Osteoblast (primary cell): ENCODE measurements at regions not wholly inside any gene's neighbourhood (a gene's known extent, or its start where the extent isn't known, plus 50 kb on each side); places are given as distances from the start of the nearest gene placed in this dataset.
"Not testable (repeated sequence)": the region's sequence is repeated elsewhere in the genome, so short reads cannot be mapped to it uniquely, and the experiment has no call there.

ENCODE experiments used
- DNase-seq: peaks from one replicate; pipeline ENCODE4 v3.0.0; 2011; ENCODE audit warnings: low spot score, mixed read lengths; ENCODE audit not compliant: insufficient read length; ENCODE audit errors: missing footprints
- H2AFZ ChIP-seq: 2 replicates; pipeline ENCODE4 v1.6.0; 2011; ENCODE audit warnings: mild to moderate bottlenecking, low read length
- H3K27ac ChIP-seq: 2 replicates; pipeline ENCODE4 v1.5.1; 2011; ENCODE audit warnings: mild to moderate bottlenecking, low read depth, low read length, moderate library complexity
- H3K27me3 ChIP-seq: 2 replicates; pipeline ENCODE4 v1.6.0; 2012; ENCODE audit warnings: mild to moderate bottlenecking, control low read depth, inconsistent platforms, low read length, moderate library complexity; ENCODE audit not compliant: insufficient read depth
- H3K36me3 ChIP-seq: 2 replicates; pipeline ENCODE4 v1.5.1; 2011; ENCODE audit warnings: mild to moderate bottlenecking, low read length, control low read depth, moderate library complexity; ENCODE audit not compliant: insufficient read depth
- H3K4me1 ChIP-seq: 2 replicates; pipeline ENCODE4 v1.5.1; 2011; ENCODE audit warnings: mild to moderate bottlenecking, low read length, control low read depth, moderate library complexity; ENCODE audit not compliant: insufficient read depth
- H3K4me2 ChIP-seq: 2 replicates; pipeline ENCODE4 v1.6.0; 2011; ENCODE audit warnings: mild to moderate bottlenecking, low read length; ENCODE audit not compliant: insufficient read depth
- H3K4me3 ChIP-seq: fragments of 200-600 bp; sonication (generic); 3 replicates; pipeline ENCODE4 v1.5.1; 2012; ENCODE audit warnings: mild to moderate bottlenecking, low read length, inconsistent platforms; ENCODE audit not compliant: insufficient read depth
- H3K79me2 ChIP-seq: 2 replicates; pipeline ENCODE4 v1.6.0; 2012; ENCODE audit warnings: mild to moderate bottlenecking, low read length, control low read depth, inconsistent platforms; ENCODE audit not compliant: insufficient read depth
- H3K9me3 ChIP-seq: 2 replicates; pipeline ENCODE4 v1.5.1; 2011; ENCODE audit warnings: low read depth, low read length, control low read depth
- H4K20me1 ChIP-seq: 2 replicates; pipeline ENCODE4 v1.6.0; 2012; ENCODE audit warnings: mild to moderate bottlenecking, low read length, control low read depth; ENCODE audit not compliant: insufficient read depth
- CTCF ChIP-seq: IDR thresholded peaks from 2 replicates; pipeline ENCODE4 v1.5.1; 2011; ENCODE audit warnings: mild to moderate bottlenecking, low read depth, low read length, moderate library complexity; ENCODE audit errors: extremely low read depth

GRCh38 chr13:48833412-48833811 is 142.3 kb upstream of the FNDC3A start:
- TF ChIP-seq CTCF, result no peak
- H3K4me2 ChIP-seq, result no peak overlapping the region
- no peak for DNase-seq
- H3K27ac ChIP-seq, result no peak overlapping the region
- H4K20me1 ChIP-seq, result no peaks in the 10 kb centered on the region
- H3K27me3 ChIP-seq, result no peaks in the 10 kb centered on the region
- no peak overlapping the region for H3K4me3 ChIP-seq
- no peaks in the 10 kb centered on the region for H3K4me1 ChIP-seq
- H3K36me3 ChIP-seq, result no peaks in the 10 kb centered on the region
- no peaks in the 10 kb centered on the region for H3K9me3 ChIP-seq
- no peak overlapping the region for H2AFZ ChIP-seq
- H3K79me2 ChIP-seq, result no peaks in the 10 kb centered on the region

GRCh38 chr13:48835326-48835725 is 140.4 kb upstream of the FNDC3A start:
- H3K4me1 ChIP-seq, H3K36me3 ChIP-seq, H2AFZ ChIP-seq, H3K27me3 ChIP-seq, H4K20me1 ChIP-seq, H3K9me3 ChIP-seq, H3K79me2 ChIP-seq, H3K4me2 ChIP-seq, H3K4me3 ChIP-seq, H3K27ac ChIP-seq, DNase-seq: not testable (repeated sequence)

GRCh38 chr13:48838193-48838973 is 137.3 kb upstream of the FNDC3A start:
- no peaks in the 10 kb centered on the region for H3K79me2 ChIP-seq
- H4K20me1 ChIP-seq, result no peaks in the 10 kb centered on the region
- no peak for DNase-seq
- no peaks in the 10 kb centered on the region for H3K9me3 ChIP-seq
- H3K27ac ChIP-seq, result no peak overlapping the region
- H3K4me1 ChIP-seq, result peaks cover 3% of the 10 kb centered on the region
- H3K4me2 ChIP-seq, result no peak overlapping the region
- TF ChIP-seq CTCF, result no peak
- no peaks in the 10 kb centered on the region for H3K36me3 ChIP-seq
- H3K27me3 ChIP-seq, result no peaks in the 10 kb centered on the region
- peak overlapping the region; percentile 51 for H2AFZ ChIP-seq
- H3K4me3 ChIP-seq, result no peak overlapping the region

GRCh38 chr13:48839171-48839570 is 136.5 kb upstream of the FNDC3A start:
- H4K20me1 ChIP-seq, result no peaks in the 10 kb centered on the region
- H3K4me2 ChIP-seq, result no peak overlapping the region
- H3K27me3 ChIP-seq, result no peaks in the 10 kb centered on the region
- H2AFZ ChIP-seq, result no peak overlapping the region
- no peaks in the 10 kb centered on the region for H3K9me3 ChIP-seq
- no peak overlapping the region for H3K27ac ChIP-seq
- peaks cover 3% of the 10 kb centered on the region for H3K4me1 ChIP-seq
- no peak for DNase-seq
- H3K4me3 ChIP-seq, result no peak overlapping the region
- TF ChIP-seq CTCF, result no peak
- H3K79me2 ChIP-seq, result no peaks in the 10 kb centered on the region
- no peaks in the 10 kb centered on the region for H3K36me3 ChIP-seq
